Mesenchymal stem cell (in vitro differentiated cells and primary cell): ENCODE measurements at regions not wholly inside any gene's neighbourhood (a gene's known extent, or its start where the extent isn't known, plus 50 kb on each side); places are given as distances from the start of the nearest gene placed in this dataset.

Experiments
- DNase-seq: peaks from one replicate; pipeline ENCODE4 v3.0.0-alpha.2; 2013
- H2AFZ ChIP-seq: one replicate; pipeline ENCODE4 v1.6.1; 2013; ENCODE audit warnings: low read depth, mild to moderate bottlenecking, control low read depth, inconsistent platforms, low read length, moderate library complexity
- H2AK5ac ChIP-seq: 2 replicates; pipeline ENCODE4 v1.6.1; 2013; ENCODE audit warnings: low read length, moderate library complexity, mild to moderate bottlenecking, inconsistent platforms; ENCODE audit not compliant: severe bottlenecking
- H2BK120ac ChIP-seq: one replicate; pipeline ENCODE4 v1.6.1; 2013; ENCODE audit warnings: low read depth, mild to moderate bottlenecking, inconsistent platforms, low read length, moderate library complexity
- H2BK12ac ChIP-seq, 2 experiments: one replicate each; pipeline ENCODE4 v1.6.1; 2013; ENCODE audit warnings: inconsistent platforms in 2 of 2, low read length in 2 of 2, mild to moderate bottlenecking in 2 of 2, moderate library complexity in 2 of 2, control low read depth in 1 of 2
- H2BK15ac ChIP-seq: one replicate; pipeline ENCODE4 v1.6.1; 2013; ENCODE audit warnings: mild to moderate bottlenecking, low read depth, inconsistent platforms; ENCODE audit not compliant: poor library complexity, severe bottlenecking
- H2BK5ac ChIP-seq: 2 replicates; pipeline ENCODE4 v1.6.1; 2013; ENCODE audit warnings: low read depth, mild to moderate bottlenecking, low read length, control low read depth, inconsistent platforms; ENCODE audit not compliant: poor library complexity, severe bottlenecking
- H3K14ac ChIP-seq, 2 experiments: one replicate each; pipeline ENCODE4 v1.6.1; 2013; ENCODE audit warnings: inconsistent platforms in 2 of 2, low read length in 2 of 2, control low read depth in 1 of 2, mild to moderate bottlenecking in 1 of 2, moderate library complexity in 1 of 2
- H3K18ac ChIP-seq, 2 experiments: one replicate each; pipeline ENCODE4 v1.6.1; 2013; ENCODE audit warnings: inconsistent platforms in 2 of 2, low read length in 2 of 2, control low read depth in 1 of 2, low read depth in 1 of 2, mild to moderate bottlenecking in 1 of 2
- H3K23ac ChIP-seq, 2 experiments: one replicate each; pipeline ENCODE4 v1.6.1; 2013; ENCODE audit warnings: inconsistent platforms in 2 of 2, low read length in 2 of 2, mild to moderate bottlenecking in 2 of 2, moderate library complexity in 2 of 2, control low read depth in 1 of 2
- H3K27ac ChIP-seq: 2 replicates; pipeline ENCODE4 v1.5.1; 2013; ENCODE audit warnings: mild to moderate bottlenecking, moderate library complexity, low read length, control low read depth, inconsistent platforms; ENCODE audit not compliant: poor library complexity, severe bottlenecking
- H3K27me3 ChIP-seq, 2 experiments: 2 replicates each; pipeline versions ENCODE4 v1.6.1 to v1.7.0; 2013; ENCODE audit warnings: low read length in 2 of 2, mild to moderate bottlenecking in 2 of 2, moderate library complexity in 2 of 2, control low read depth in 1 of 2, inconsistent platforms in 1 of 2; ENCODE audit not compliant: control insufficient read depth in 1 of 2, insufficient read depth in 1 of 2
- H3K36me3 ChIP-seq, 2 experiments: 2 replicates each; pipeline versions ENCODE4 v1.6.1 to v1.7.0; 2013; ENCODE audit warnings: low read length in 2 of 2, control low read depth in 1 of 2, inconsistent platforms in 1 of 2, low read depth in 1 of 2, mild to moderate bottlenecking in 1 of 2; ENCODE audit not compliant: insufficient read depth in 2 of 2, control insufficient read depth in 1 of 2
- H3K4ac ChIP-seq, 2 experiments: one replicate each; pipeline ENCODE4 v1.6.1; 2013; ENCODE audit warnings: inconsistent platforms in 2 of 2, low read length in 2 of 2, mild to moderate bottlenecking in 2 of 2, moderate library complexity in 2 of 2, control low read depth in 1 of 2, low read depth in 1 of 2
- H3K4me1 ChIP-seq: 2 replicates; pipeline ENCODE4 v1.6.1; 2013; ENCODE audit warnings: low read depth, low read length, control low read depth; ENCODE audit not compliant: control insufficient read depth, insufficient read depth
- H3K4me2 ChIP-seq: 2 replicates; pipeline ENCODE4 v1.6.1; 2013; ENCODE audit warnings: low read length, mild to moderate bottlenecking, inconsistent platforms; ENCODE audit not compliant: poor library complexity, severe bottlenecking
- H3K4me3 ChIP-seq, 2 experiments: 2 replicates each; pipeline versions ENCODE4 v1.5.1 to v1.7.0; 2013; ENCODE audit warnings: low read length in 2 of 2, mild to moderate bottlenecking in 2 of 2, control low read depth in 1 of 2, low read depth in 1 of 2; ENCODE audit not compliant: insufficient read depth in 1 of 2
- H3K79me1 ChIP-seq: replicated peaks from 2 replicates; pipeline ENCODE4 v1.6.1; 2013; ENCODE audit warnings: mild to moderate bottlenecking, control low read depth, low read length, inconsistent platforms; ENCODE audit not compliant: poor library complexity, severe bottlenecking
- H3K9ac ChIP-seq: 2 replicates; pipeline ENCODE4 v1.7.0; 2013; ENCODE audit warnings: mild to moderate bottlenecking, low read length, moderate library complexity
- H3K9me3 ChIP-seq: 2 replicates; pipeline ENCODE4 v1.7.0; 2013; ENCODE audit warnings: mild to moderate bottlenecking, low read length; ENCODE audit not compliant: control insufficient read depth
- H4K8ac ChIP-seq: one replicate; pipeline ENCODE4 v1.6.1; 2013; ENCODE audit warnings: inconsistent platforms, mild to moderate bottlenecking, low read length, moderate library complexity
- H4K91ac ChIP-seq: one replicate; pipeline ENCODE4 v1.6.1; 2013; ENCODE audit warnings: mild to moderate bottlenecking, low read length, inconsistent platforms
- whole genome bisulfite sequencing: methylation state at CpG from one replicate; pipeline ENCODE4 v1.1.7; 2013; ENCODE audit warnings: mixed read lengths; 5-methylcytosine and 5-hydroxymethylcytosine counted together

DNA sequence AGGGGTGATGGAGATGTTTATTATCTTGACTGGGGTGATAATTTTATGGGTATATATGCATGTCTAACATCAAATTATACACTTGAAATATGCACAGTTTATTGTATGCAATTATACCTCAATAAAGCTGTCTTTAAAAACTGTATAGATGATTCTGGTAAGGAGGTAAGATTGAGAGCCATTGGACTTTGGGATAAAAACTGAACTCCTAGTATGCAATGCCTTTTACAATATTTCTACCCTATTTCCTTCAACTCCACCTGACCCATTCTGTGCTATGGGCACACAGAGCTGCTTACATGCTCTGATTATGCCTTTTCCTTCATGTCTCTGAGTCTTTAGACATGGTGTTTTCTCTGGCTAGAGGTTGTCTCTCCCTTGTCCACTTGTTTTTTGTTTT, 63.9 kb upstream of the UGP2 start:
- Histone ChIP-seq H4K91ac (no peak overlapping the region), H2BK12ac (no peak overlapping the region), H3K27ac (no peak overlapping the region), H3K14ac (no peak overlapping the region), H3K79me1 (no peaks in the 10 kb centered on the region), H3K18ac (no peak overlapping the region), H3K9ac (no peak overlapping the region), H2BK15ac (no peak overlapping the region), H3K4me2 (no peak overlapping the region), H2BK120ac (no peak overlapping the region), H3K4me1 (no peaks in the 10 kb centered on the region), H3K27me3 (no peaks in the 10 kb centered on the region), H3K9me3 (no peaks in the 10 kb centered on the region), H2AK5ac (no peak overlapping the region), H3K4ac (no peak overlapping the region), H2AFZ (no peak overlapping the region), H4K8ac (no peak overlapping the region), H3K23ac (no peak overlapping the region), H2BK5ac (no peak overlapping the region), H3K36me3 (no peaks in the 10 kb centered on the region), H3K4me3 (no peak overlapping the region)
- no peak for DNase-seq

DNA sequence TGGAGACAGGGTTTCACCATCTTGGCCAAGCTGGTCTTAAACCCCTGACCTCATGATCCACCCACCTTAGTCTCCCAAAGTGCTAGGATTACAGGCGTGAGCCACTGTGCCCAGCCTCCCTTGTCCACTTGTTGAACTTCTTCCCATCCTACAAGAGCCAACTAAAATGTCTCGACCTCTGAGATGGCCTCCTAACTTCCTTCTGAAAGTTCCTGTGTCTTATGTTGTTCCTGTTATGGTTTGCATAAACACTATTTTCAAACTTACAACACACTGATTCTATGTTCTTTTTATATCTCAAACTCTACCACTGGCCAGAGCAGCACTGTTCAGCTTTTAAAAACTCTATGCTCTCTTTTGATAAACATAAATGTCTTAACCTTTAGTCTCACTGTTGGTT, 63.3 kb upstream of the UGP2 start:
- no peak overlapping the region for H2BK12ac ChIP-seq
- H3K4me1 ChIP-seq: no peaks in the 10 kb centered on the region
- no peak overlapping the region for H3K4me3 ChIP-seq
- H2BK15ac ChIP-seq: no peak overlapping the region
- no peak overlapping the region for H3K4ac ChIP-seq
- H3K18ac ChIP-seq: no peak overlapping the region
- no peak overlapping the region for H3K4me2 ChIP-seq
- no peak overlapping the region for H2BK120ac ChIP-seq
- no peak overlapping the region for H2AFZ ChIP-seq
- H2AK5ac ChIP-seq: no peak overlapping the region
- no peak overlapping the region for H4K8ac ChIP-seq
- no peaks in the 10 kb centered on the region for H3K9me3 ChIP-seq
- 93% methylated on average over 2 of the region's 2 CpGs for WGBS
- H2BK5ac ChIP-seq: no peak overlapping the region
- DNase-seq: no peak
- H3K14ac ChIP-seq: no peak overlapping the region
- H3K9ac ChIP-seq: no peak overlapping the region
- H3K36me3 ChIP-seq: no peaks in the 10 kb centered on the region
- no peak overlapping the region for H3K27ac ChIP-seq
- no peaks in the 10 kb centered on the region for H3K79me1 ChIP-seq
- no peak overlapping the region for H3K23ac ChIP-seq
- H3K27me3 ChIP-seq: no peaks in the 10 kb centered on the region
- H4K91ac ChIP-seq: no peak overlapping the region

DNA sequence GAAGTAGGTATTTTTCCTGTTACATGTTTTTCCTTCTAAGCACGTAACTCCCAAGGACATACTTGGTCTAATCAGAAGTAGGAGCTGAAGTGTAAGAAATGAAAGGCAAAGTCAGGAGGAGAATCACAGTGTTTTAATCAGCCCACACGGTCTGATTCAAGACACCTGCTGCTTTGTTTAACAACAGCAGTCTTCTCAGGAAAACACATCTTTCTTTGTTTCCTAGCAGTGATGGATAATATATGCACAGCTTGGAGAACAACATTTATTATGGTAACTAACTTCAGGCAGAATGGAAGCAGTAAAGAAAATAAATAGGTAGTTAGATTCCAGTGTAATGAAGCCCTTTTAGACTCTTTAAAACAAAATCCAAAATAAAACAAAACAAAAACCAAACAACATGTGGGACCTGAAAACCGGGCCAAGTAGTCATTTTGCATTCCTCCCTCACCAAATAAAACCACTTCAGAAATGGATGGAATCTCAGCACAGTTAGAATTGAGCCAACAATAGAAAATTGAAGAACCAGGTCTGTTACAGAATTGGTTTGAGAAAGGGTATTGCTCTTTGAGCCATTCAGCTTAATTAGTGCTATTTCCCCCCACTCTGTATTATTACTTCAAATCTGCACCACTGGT, 61.1 kb upstream of the UGP2 start:
- Histone ChIP-seq H3K4me1 (no peaks in the 10 kb centered on the region), H2BK15ac (no peak overlapping the region), H3K36me3 (no peaks in the 10 kb centered on the region), H3K18ac (no peak overlapping the region), H2BK120ac (no peak overlapping the region), H3K4me3 (no peak overlapping the region), H3K9ac (no peak overlapping the region), H3K9me3 (no peaks in the 10 kb centered on the region), H2AFZ (no peak overlapping the region), H3K23ac (no peak overlapping the region), H2BK5ac (no peak overlapping the region), H4K8ac (no peak overlapping the region), H3K27me3 (no peaks in the 10 kb centered on the region), H3K4ac (no peak overlapping the region), H4K91ac (no peak overlapping the region), H3K79me1 (no peaks in the 10 kb centered on the region), H3K4me2 (no peak overlapping the region), H2BK12ac (no peak overlapping the region), H3K14ac (no peak overlapping the region), H3K27ac (no peak overlapping the region), H2AK5ac (no peak overlapping the region)
- DNase-seq: no peak
- 85% methylated on average over 2 of the region's 3 CpGs for WGBS

DNA sequence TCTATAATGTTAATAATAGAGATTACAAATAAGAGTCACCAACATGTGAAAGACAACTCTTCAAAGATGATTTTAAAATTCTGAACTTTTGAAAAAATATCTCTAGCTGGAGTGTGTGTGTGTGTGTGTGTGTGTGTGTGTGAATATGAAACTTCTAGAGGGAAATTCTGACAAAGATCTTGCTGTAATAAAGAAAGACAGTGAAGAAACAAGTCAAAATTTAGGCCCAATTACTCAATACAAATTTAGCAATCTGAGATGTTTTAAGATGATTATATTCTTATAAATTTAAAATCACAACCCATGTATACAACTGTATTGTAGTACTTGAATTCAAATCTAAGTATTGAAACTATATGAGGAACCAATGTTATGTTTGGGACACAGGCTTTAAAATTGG, 57.2 kb upstream of the UGP2 start:
- Histone ChIP-seq H2BK12ac (no peak overlapping the region), H3K79me1 (no peaks in the 10 kb centered on the region), H2BK120ac (no peak overlapping the region), H3K4me2 (no peak overlapping the region), H3K4ac (no peak overlapping the region), H3K9ac (no peak overlapping the region), H3K27ac (no peak overlapping the region), H2AK5ac (no peak overlapping the region), H3K4me3 (no peak overlapping the region), H3K23ac (no peak overlapping the region), H3K18ac (no peak overlapping the region), H4K91ac (no peak overlapping the region), H2BK5ac (no peak overlapping the region), H3K27me3 (no peaks in the 10 kb centered on the region), H3K14ac (no peak overlapping the region), H3K9me3 (no peaks in the 10 kb centered on the region), H2AFZ (no peak overlapping the region), H4K8ac (no peak overlapping the region), H3K4me1 (no peaks in the 10 kb centered on the region), H3K36me3 (no peaks in the 10 kb centered on the region), H2BK15ac (no peak overlapping the region)
- DNase-seq: no peak
